HEK293 (cell line): ENCODE measurements at regions not wholly inside any gene's neighbourhood (a gene's known extent, or its start where the extent isn't known, plus 50 kb on each side); places are given as distances from the start of the nearest gene placed in this dataset.

Experiments
- CTCF ChIA-PET: fragments of 350-600 bp; formaldehyde crosslinking; extraction: SDS; loops from one replicate; lab custom pipeline; 2021; ENCODE audit warnings: antibody characterized with exemption; lab: Yijun Ruan, JAX
- POLR2A ChIA-PET: fragments of 300-600 bp; formaldehyde crosslinking; extraction: SDS; loops from one replicate; lab custom pipeline; 2020; ENCODE audit warnings: antibody characterized with exemption, inconsistent platforms; lab: Yijun Ruan, JAX
- H3K27ac ChIP-seq: fragments of 200-500 bp; sonication (Bioruptor generic); 2 replicates; pipeline ENCODE4 v1.5.1; 2014; ENCODE audit warnings: low read depth, low read length, control low read depth, inconsistent platforms; ENCODE audit errors: extremely low read depth
- H3K36me3 ChIP-seq, 2 experiments: fragments of 200-500 bp in 1 of 2; sonication (Bioruptor generic) in 1 of 2; 1 replicate in 1 of 2; 2 replicates in 1 of 2; pipeline ENCODE4 v1.5.1; 2014 to 2017; ENCODE audit warnings: inconsistent platforms in 2 of 2, low read length in 2 of 2; ENCODE audit not compliant: control insufficient read depth in 2 of 2, insufficient read depth in 1 of 2
- H3K4me1 ChIP-seq: fragments of 200-500 bp; sonication (Bioruptor generic); 2 replicates; pipeline ENCODE4 v1.5.1; 2014; ENCODE audit warnings: mild to moderate bottlenecking, low read length, inconsistent platforms; ENCODE audit not compliant: control insufficient read depth, insufficient read depth
- H3K4me3 ChIP-seq: 2 replicates; pipeline ENCODE4 v1.5.1; 2011; ENCODE audit warnings: low read depth, mild to moderate bottlenecking, control low read depth, low read length, moderate library complexity
- H3K9me3 ChIP-seq: fragments of 200-500 bp; sonication (Bioruptor generic); 2 replicates; pipeline ENCODE4 v1.5.1; 2014; ENCODE audit warnings: low read depth, low read length, inconsistent platforms; ENCODE audit not compliant: control insufficient read depth, insufficient read depth
- GLI2 ChIP-seq: fragments of 450-650 bp; formaldehyde crosslinking; IDR thresholded peaks from 2 replicates; pipeline ENCODE4; 2017; ENCODE audit warnings: missing biosample characterization, missing genetic modification characterization, low read depth, borderline replicate concordance
- HOXA7 ChIP-seq: sonication (generic); formaldehyde crosslinking; IDR thresholded peaks from 2 replicates; pipeline ENCODE4 v1.8.1; 2022; ENCODE audit warnings: missing genetic modification reagents, borderline replicate concordance
- KLF1 ChIP-seq: fragments of 450-650 bp; formaldehyde crosslinking; IDR thresholded peaks from 2 replicates; pipeline ENCODE4 v1.5.1; 2016; ENCODE audit warnings: missing biosample characterization, missing genetic modification characterization
- KLF17 ChIP-seq: fragments of 450-650 bp; formaldehyde crosslinking; IDR thresholded peaks from 2 replicates; pipeline ENCODE4 v1.5.1; 2016; ENCODE audit warnings: missing biosample characterization, missing genetic modification characterization
- KLF9 ChIP-seq: fragments of 450-650 bp; formaldehyde crosslinking; IDR thresholded peaks from 2 replicates; pipeline ENCODE4 v1.5.1; 2016; ENCODE audit warnings: missing biosample characterization, missing genetic modification characterization, low read depth
- MYNN ChIP-seq: fragments of 450-650 bp; formaldehyde crosslinking; IDR thresholded peaks from 2 replicates; pipeline ENCODE4 v1.5.1; 2016; ENCODE audit warnings: missing biosample characterization, missing genetic modification characterization, borderline replicate concordance
- SCRT2 ChIP-seq: fragments of 450-650 bp; formaldehyde crosslinking; IDR thresholded peaks from 2 replicates; pipeline ENCODE4 v1.5.1; 2016; ENCODE audit warnings: missing biosample characterization, missing genetic modification characterization
- TCF7L2 ChIP-seq: IDR thresholded peaks from 2 replicates; pipeline ENCODE4 v1.6.1; 2011; ENCODE audit warnings: low read depth, mild to moderate bottlenecking, inconsistent platforms, low read length, moderate library complexity, borderline replicate concordance
- ZBTB1 ChIP-seq: fragments of 450-650 bp; formaldehyde crosslinking; IDR thresholded peaks from 2 replicates; pipeline ENCODE4 v1.5.1; 2016; ENCODE audit warnings: missing biosample characterization, missing genetic modification characterization
- ZNF138 ChIP-seq: fragments of 450-650 bp; formaldehyde crosslinking; IDR thresholded peaks from 2 replicates; pipeline ENCODE4 v1.5.1; 2016; ENCODE audit warnings: missing biosample characterization, missing genetic modification characterization, borderline replicate concordance
- ZNF148 ChIP-seq: fragments of 450-650 bp; formaldehyde crosslinking; IDR thresholded peaks from 2 replicates; pipeline ENCODE4 v1.5.0; 2017; ENCODE audit warnings: missing biosample characterization, missing genetic modification characterization, borderline replicate concordance
- ZNF202 ChIP-seq: fragments of 450-650 bp; formaldehyde crosslinking; IDR thresholded peaks from 2 replicates; pipeline ENCODE4 v1.5.1; 2016; ENCODE audit warnings: missing biosample characterization, missing genetic modification characterization, borderline replicate concordance
- ZNF211 ChIP-seq: fragments of 450-650 bp; formaldehyde crosslinking; IDR thresholded peaks from 2 replicates; pipeline ENCODE4 v1.5.1; 2016; ENCODE audit warnings: low read depth, missing biosample characterization, missing genetic modification characterization
- ZNF274 ChIP-seq, 2 experiments: fragments of 200-500 bp in 1 of 2; fragments of 450-650 bp in 1 of 2; sonication (Bioruptor generic) in 1 of 2; formaldehyde crosslinking in 1 of 2; IDR thresholded peaks; 2 replicates each; pipeline versions ENCODE4 v1.5.1 to v1.6.1; 2014 to 2016; ENCODE audit warnings: borderline replicate concordance in 1 of 2, inconsistent platforms in 1 of 2, low read length in 1 of 2, missing biosample characterization in 1 of 2, missing genetic modification characterization in 1 of 2
- ZNF280C ChIP-seq: fragments of 450-650 bp; formaldehyde crosslinking; IDR thresholded peaks from 2 replicates; pipeline ENCODE4 v1.5.1; 2016; ENCODE audit warnings: missing biosample characterization, missing genetic modification characterization
- ZNF311 ChIP-seq: fragments of 450-650 bp; formaldehyde crosslinking; IDR thresholded peaks from 2 replicates; pipeline ENCODE4 v1.5.1; 2017; ENCODE audit warnings: missing biosample characterization, missing genetic modification characterization, borderline replicate concordance
- ZNF416 ChIP-seq: fragments of 450-650 bp; formaldehyde crosslinking; IDR thresholded peaks from 2 replicates; pipeline ENCODE4 v1.5.1; 2016; ENCODE audit warnings: missing biosample characterization, missing genetic modification characterization
- ZNF488 ChIP-seq: fragments of 450-650 bp; formaldehyde crosslinking; IDR thresholded peaks from 2 replicates; pipeline ENCODE4 v1.5.1; 2016; ENCODE audit warnings: missing biosample characterization, missing genetic modification characterization
- ZNF518A ChIP-seq: fragments of 450-650 bp; formaldehyde crosslinking; conservative IDR thresholded peaks from 2 replicates; pipeline ENCODE4 v1.5.1; 2016; ENCODE audit warnings: low read depth, missing biosample characterization, missing genetic modification characterization
- ZNF664 ChIP-seq: fragments of 450-650 bp; formaldehyde crosslinking; IDR thresholded peaks from 2 replicates; pipeline ENCODE4 v1.5.1; 2016; ENCODE audit warnings: missing biosample characterization, missing genetic modification characterization
- ZNF707 ChIP-seq: fragments of 450-650 bp; formaldehyde crosslinking; IDR thresholded peaks from 2 replicates; pipeline ENCODE4 v1.5.1; 2016; ENCODE audit warnings: missing biosample characterization, missing genetic modification characterization
- ZNF785 ChIP-seq: fragments of 450-650 bp; formaldehyde crosslinking; IDR thresholded peaks from 2 replicates; pipeline ENCODE4 v1.5.1; 2016; ENCODE audit warnings: missing biosample characterization, missing genetic modification characterization
- ZNF830 ChIP-seq: fragments of 450-650 bp; IDR thresholded peaks from 2 replicates; pipeline ENCODE4 v1.5.0; 2018; ENCODE audit warnings: missing biosample characterization, missing genetic modification characterization, low read depth, mild to moderate bottlenecking, moderate library complexity

GRCh38 chr20:51924509-51924908, 122.2 kb upstream of the SALL4 start:
- TF ChIP-seq KLF1 (tag by site-specific recombination) (no peak), HOXA7 (CRISPR knock-in tag) (no peak), ZBTB1 (no peak), ZNF148 (tag by site-specific recombination) (no peak), KLF17 (tag by site-specific recombination) (no peak), TCF7L2 (no peak), MYNN (tag by site-specific recombination) (no peak), ZNF274 (IDR thresholded peaks at IDR 0.05; ENCODE audit: low read length) (no peak), ZNF274 (tag by site-specific recombination; IDR thresholded peaks at IDR 0.05; ENCODE audit: borderline replicate concordance) (no peak), ZNF211 (tag by site-specific recombination) (no peak), SCRT2 (tag by site-specific recombination) (no peak), ZNF830 (tag by site-specific recombination) (no peak), GLI2 (tag by site-specific recombination) (no peak), ZNF138 (tag by site-specific recombination) (no peak), ZNF280C (tag by site-specific recombination) (no peak), ZNF664 (tag by site-specific recombination) (no peak)
- no peak overlapping the region for H3K4me3 ChIP-seq
- no peaks in the 10 kb centered on the region for H3K36me3 ChIP-seq
- H3K4me1 ChIP-seq, result no peaks in the 10 kb centered on the region
- POLR2A ChIA-PET, result no interaction called here
- CTCF ChIA-PET, result interaction anchor here (0.6 to 1.4 kb wide), 2 partner anchors 11 to 41 kb away, joined by 3 read pairs; no protein-coding TSS in a partner anchor
- H3K27ac ChIP-seq, result no peak overlapping the region
- H3K9me3 ChIP-seq, result no peaks in the 10 kb centered on the region

- Histone ChIP-seq H3K9me3 (no peaks in the 10 kb centered on the region), H3K4me1 (no peaks in the 10 kb centered on the region; the same call in 1 of the 2 replicates), H3K27ac (no peak overlapping the region), H3K36me3 (no peaks in the 10 kb centered on the region), H3K4me3 (no peak overlapping the region)
- ChIA-PET POLR2A (no interaction called here), CTCF (interaction anchor here (0.6 to 1.0 kb wide), 2 partner anchors 11 to 43 kb away, joined by 4 to 6 read pairs; no protein-coding TSS in a partner anchor)
- TF ChIP-seq ZNF488 (tag by site-specific recombination) (no peak), ZNF785 (tag by site-specific recombination) (no peak), ZNF138 (tag by site-specific recombination) (no peak), ZNF416 (tag by site-specific recombination) (no peak), ZNF202 (tag by site-specific recombination) (no peak), ZNF707 (tag by site-specific recombination) (no peak), ZNF518A (tag by site-specific recombination) (no peak), ZNF311 (tag by site-specific recombination) (no peak), KLF9 (tag by site-specific recombination) (no peak)
These were observed 121.3 kb upstream of the SALL4 start for GRCh38 chr20:51923633-51924032.
